GM18873 (cell line): ENCODE measurements at regions not wholly inside any gene's neighbourhood (a gene's known extent, or its start where the extent isn't known, plus 50 kb on each side); places are given as distances from the start of the nearest gene placed in this dataset.

Source experiments
- ATAC-seq: cut with Tn5 transposase; IDR thresholded peaks from one replicate; pipeline ENCODE4 v1.9.1; 2021; ENCODE audit warnings: mild to moderate bottlenecking, moderate library complexity, moderate number of reproducible peaks; ENCODE audit not compliant: unreplicated experiment, low FRiP score

GRCh38 chr14:76974365-76974764, 54.1 kb downstream of the IRF2BPL start:
- ATAC-seq: no peak

- ATAC-seq: no peak
These were observed 57.0 kb downstream of the IRF2BPL start for GRCh38 chr14:76971549-76971948.

GRCh38 chr14:76968621-76969063, 59.9 kb downstream of the IRF2BPL start:
- no peak for ATAC-seq

- no peak for ATAC-seq
These were observed 60.7 kb downstream of the IRF2BPL start for GRCh38 chr14:76967788-76968187.

- ATAC-seq: no peak
These were observed 63.3 kb downstream of the IRF2BPL start for GRCh38 chr14:76965232-76965631.

GRCh38 chr14:76964695-76965094, 63.8 kb downstream of the IRF2BPL start:
- ATAC-seq: no peak

- no peak for ATAC-seq
These were observed 65.1 kb downstream of the IRF2BPL start for GRCh38 chr14:76963372-76963771.

GRCh38 chr14:76962303-76962660, 66.2 kb downstream of the IRF2BPL start:
- peak; percentile 7 for ATAC-seq

GRCh38 chr14:76961631-76962302, 66.7 kb downstream of the IRF2BPL start:
- ATAC-seq: peak; percentile 75

GRCh38 chr14:76958980-76959710, 69.4 kb downstream of the IRF2BPL start:
- no peak for ATAC-seq

- ATAC-seq: no peak
These were observed 70.2 kb downstream of the IRF2BPL start for GRCh38 chr14:76958020-76958979.

- no peak for ATAC-seq
These were observed 71.2 kb downstream of the IRF2BPL start for GRCh38 chr14:76957224-76957891.

GRCh38 chr14:76956316-76957090, 72.0 kb downstream of the IRF2BPL start:
- ATAC-seq: peak; percentile 22

GRCh38 chr14:76955575-76956315, 72.8 kb downstream of the IRF2BPL start:
- peak; percentile 31 for ATAC-seq

- no peak for ATAC-seq
These were observed 73.9 kb downstream of the IRF2BPL start for GRCh38 chr14:76954394-76955190.

GRCh38 chr14:76953311-76953945, 75.1 kb downstream of the IRF2BPL start:
- no peak for ATAC-seq

- ATAC-seq: no peak
These were observed 77.3 kb downstream of the IRF2BPL start for GRCh38 chr14:76951166-76951565.
